KMS-11 (cell line): ENCODE measurements at regions not wholly inside any gene's neighbourhood (a gene's known extent, or its start where the extent isn't known, plus 50 kb on each side); places are given as distances from the start of the nearest gene placed in this dataset.

ENCODE experiments used
- H2AFZ ChIP-seq: fragments of 200-600 bp; sonication (generic); 2 replicates; pipeline ENCODE4 v1.6.1; 2016; ENCODE audit warnings: antibody characterized with exemption, mixed run types, low read depth
- H3K27ac ChIP-seq: fragments of 200-600 bp; sonication (generic); 2 replicates; pipeline ENCODE4 v1.6.1; 2016; ENCODE audit warnings: mild to moderate bottlenecking, mixed run types
- H3K27me3 ChIP-seq: fragments of 200-600 bp; sonication (generic); 2 replicates; pipeline ENCODE4 v1.6.1; 2017; ENCODE audit warnings: mild to moderate bottlenecking, low read depth, mixed run types, moderate library complexity; ENCODE audit not compliant: insufficient read depth
- H3K36me3 ChIP-seq: fragments of 200-600 bp; sonication (generic); 2 replicates; pipeline ENCODE4 v1.6.1; 2017; ENCODE audit warnings: mild to moderate bottlenecking, mixed run types; ENCODE audit not compliant: insufficient read depth
- H3K4me1 ChIP-seq: fragments of 200-600 bp; sonication (generic); 2 replicates; pipeline ENCODE4 v1.6.1; 2016; ENCODE audit warnings: mild to moderate bottlenecking, low read depth, mixed run types; ENCODE audit not compliant: poor library complexity, severe bottlenecking
- H3K4me2 ChIP-seq: fragments of 200-600 bp; sonication (generic); 2 replicates; pipeline ENCODE4 v1.7.0; 2016; ENCODE audit warnings: mild to moderate bottlenecking, mixed run types
- H3K4me3 ChIP-seq: fragments of 200-600 bp; sonication (generic); IDR thresholded peaks from 2 replicates; pipeline ENCODE4 v1.6.1; 2017; ENCODE audit warnings: low read depth, low read length, mixed read lengths; ENCODE audit not compliant: insufficient read depth
- H3K79me2 ChIP-seq: fragments of 200-600 bp; sonication (generic); 2 replicates; pipeline ENCODE4 v1.6.1; 2016; ENCODE audit warnings: low read depth, mixed run types; ENCODE audit not compliant: insufficient read depth
- H3K9ac ChIP-seq: fragments of 200-600 bp; sonication (generic); 2 replicates; pipeline ENCODE4 v1.6.1; 2016; ENCODE audit warnings: mild to moderate bottlenecking, mixed run types
- H4K20me1 ChIP-seq: fragments of 200-600 bp; sonication (generic); 2 replicates; pipeline ENCODE4 v1.6.1; 2016; ENCODE audit warnings: mild to moderate bottlenecking, mixed run types; ENCODE audit not compliant: insufficient read depth
- TF ChIP-seq, protein P1 (sequence below): fragments of 200-600 bp; sonication (generic); conservative IDR thresholded peaks from 2 replicates; pipeline ENCODE4 v1.6.1; 2017; ENCODE audit warnings: low read depth, mild to moderate bottlenecking, antibody characterized with exemption, low read length, moderate library complexity, mixed read lengths

DNA sequence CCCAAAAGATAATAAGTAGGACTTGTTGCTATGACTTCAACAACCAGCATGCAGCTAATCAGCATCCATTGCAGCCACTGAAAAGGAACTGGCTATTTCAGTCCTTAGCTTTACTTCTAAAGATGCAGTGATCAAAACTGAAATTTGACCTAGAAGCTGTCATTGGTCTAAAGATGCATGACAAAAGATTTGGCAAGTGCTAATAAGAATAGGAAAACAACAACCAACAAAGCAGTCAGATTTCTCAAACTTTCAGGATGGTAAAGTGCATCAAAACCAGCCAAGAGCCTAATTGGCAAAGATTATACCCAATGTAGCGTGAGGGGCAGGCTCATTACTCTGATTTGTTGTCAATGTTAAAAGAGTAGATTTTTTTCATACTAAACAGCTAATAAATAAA is 77.1 kb upstream of the WDR17 start:
- Histone ChIP-seq H3K36me3 (no peaks in the 10 kb centered on the region), H4K20me1 (no peaks in the 10 kb centered on the region), H2AFZ (no peak overlapping the region), H3K4me1 (no peaks in the 10 kb centered on the region), H3K9ac (no peak overlapping the region), H3K27ac (no peak overlapping the region), H3K4me3 (no peak overlapping the region), H3K4me2 (no peak overlapping the region), H3K79me2 (no peaks in the 10 kb centered on the region), H3K27me3 (no peaks in the 10 kb centered on the region)
- TF ChIP-seq, protein P1, sequence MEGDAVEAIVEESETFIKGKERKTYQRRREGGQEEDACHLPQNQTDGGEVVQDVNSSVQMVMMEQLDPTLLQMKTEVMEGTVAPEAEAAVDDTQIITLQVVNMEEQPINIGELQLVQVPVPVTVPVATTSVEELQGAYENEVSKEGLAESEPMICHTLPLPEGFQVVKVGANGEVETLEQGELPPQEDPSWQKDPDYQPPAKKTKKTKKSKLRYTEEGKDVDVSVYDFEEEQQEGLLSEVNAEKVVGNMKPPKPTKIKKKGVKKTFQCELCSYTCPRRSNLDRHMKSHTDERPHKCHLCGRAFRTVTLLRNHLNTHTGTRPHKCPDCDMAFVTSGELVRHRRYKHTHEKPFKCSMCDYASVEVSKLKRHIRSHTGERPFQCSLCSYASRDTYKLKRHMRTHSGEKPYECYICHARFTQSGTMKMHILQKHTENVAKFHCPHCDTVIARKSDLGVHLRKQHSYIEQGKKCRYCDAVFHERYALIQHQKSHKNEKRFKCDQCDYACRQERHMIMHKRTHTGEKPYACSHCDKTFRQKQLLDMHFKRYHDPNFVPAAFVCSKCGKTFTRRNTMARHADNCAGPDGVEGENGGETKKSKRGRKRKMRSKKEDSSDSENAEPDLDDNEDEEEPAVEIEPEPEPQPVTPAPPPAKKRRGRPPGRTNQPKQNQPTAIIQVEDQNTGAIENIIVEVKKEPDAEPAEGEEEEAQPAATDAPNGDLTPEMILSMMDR = no peak

DNA sequence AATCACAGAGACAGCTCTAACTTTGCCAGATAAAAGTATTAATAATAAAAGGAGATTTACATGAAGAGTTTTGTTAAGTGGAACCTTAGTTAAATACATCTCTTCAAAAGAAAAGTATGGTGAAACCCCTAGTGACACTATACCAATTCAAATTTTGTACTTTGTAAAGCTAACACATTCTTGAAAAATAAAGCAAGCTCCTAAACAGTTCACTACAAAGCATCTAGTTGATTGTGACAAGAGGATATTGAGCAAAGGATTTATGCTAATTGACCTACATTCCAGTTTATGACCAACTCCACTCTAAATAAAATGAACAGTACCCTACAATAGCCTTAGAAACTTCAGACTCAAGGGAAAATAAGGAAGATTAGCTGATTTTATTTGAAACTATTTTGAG is 69.4 kb upstream of the WDR17 start:
- no peak overlapping the region for H3K9ac ChIP-seq
- no peak overlapping the region for H3K4me2 ChIP-seq
- no peaks in the 10 kb centered on the region for H3K4me1 ChIP-seq
- no peaks in the 10 kb centered on the region for H3K27me3 ChIP-seq
- H3K27ac ChIP-seq = no peak overlapping the region
- TF ChIP-seq, protein P1 = no peak
- H2AFZ ChIP-seq = no peak overlapping the region
- no peaks in the 10 kb centered on the region for H3K36me3 ChIP-seq
- no peaks in the 10 kb centered on the region for H3K79me2 ChIP-seq
- H3K4me3 ChIP-seq = no peak overlapping the region
- no peaks in the 10 kb centered on the region for H4K20me1 ChIP-seq

DNA sequence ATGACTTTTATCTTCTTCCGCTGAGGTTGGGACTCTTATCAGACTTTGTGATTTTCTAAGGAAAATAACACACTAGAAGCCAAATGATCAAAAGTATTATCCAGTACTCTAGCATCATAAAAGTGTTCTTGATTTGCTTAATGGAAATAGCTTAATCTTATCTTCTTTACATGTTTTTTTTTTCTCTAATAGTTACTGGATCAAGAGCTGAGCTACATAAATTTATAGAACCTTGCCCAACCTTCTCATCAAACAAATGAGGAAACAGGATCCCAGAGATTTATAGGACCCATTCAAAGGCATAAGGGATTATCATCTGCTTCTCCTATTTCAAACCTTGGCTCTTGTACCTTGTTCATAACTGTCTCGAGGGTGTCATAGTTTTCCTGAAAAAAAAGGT is 68.3 kb upstream of the WDR17 start:
- Histone ChIP-seq H4K20me1 (no peaks in the 10 kb centered on the region), H3K4me1 (no peaks in the 10 kb centered on the region), H3K27me3 (no peaks in the 10 kb centered on the region), H3K9ac (no peak overlapping the region), H3K36me3 (no peaks in the 10 kb centered on the region), H3K79me2 (no peaks in the 10 kb centered on the region), H3K27ac (no peak overlapping the region), H3K4me2 (no peak overlapping the region), H2AFZ (no peak overlapping the region), H3K4me3 (no peak overlapping the region)
- TF ChIP-seq, protein P1 = no peak

DNA sequence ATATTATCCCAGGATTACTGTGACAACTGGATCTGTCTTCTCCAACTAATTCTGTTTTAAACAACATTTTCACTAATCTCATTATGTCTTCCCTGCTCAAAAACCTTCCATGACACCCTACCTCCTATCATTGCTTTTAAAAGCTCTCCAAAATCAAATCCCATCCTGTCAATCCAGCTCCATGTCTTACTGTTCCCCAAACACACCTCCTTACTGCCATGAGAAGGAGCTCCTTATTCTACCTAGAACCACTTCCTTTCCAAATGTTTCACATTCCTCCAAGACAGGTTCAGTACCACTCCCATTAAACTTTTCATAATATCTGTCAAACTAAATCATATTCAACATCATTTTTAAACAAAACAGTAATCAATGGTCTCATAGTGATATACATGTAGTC is 66.9 kb upstream of the WDR17 start:
- Histone ChIP-seq H4K20me1 (no peaks in the 10 kb centered on the region), H3K36me3 (no peaks in the 10 kb centered on the region), H3K27me3 (no peaks in the 10 kb centered on the region), H3K4me2 (no peak overlapping the region), H2AFZ (no peak overlapping the region), H3K9ac (no peak overlapping the region), H3K4me3 (no peak overlapping the region), H3K27ac (no peak overlapping the region), H3K4me1 (no peaks in the 10 kb centered on the region), H3K79me2 (no peaks in the 10 kb centered on the region)
- TF ChIP-seq, protein P1 = no peak

DNA sequence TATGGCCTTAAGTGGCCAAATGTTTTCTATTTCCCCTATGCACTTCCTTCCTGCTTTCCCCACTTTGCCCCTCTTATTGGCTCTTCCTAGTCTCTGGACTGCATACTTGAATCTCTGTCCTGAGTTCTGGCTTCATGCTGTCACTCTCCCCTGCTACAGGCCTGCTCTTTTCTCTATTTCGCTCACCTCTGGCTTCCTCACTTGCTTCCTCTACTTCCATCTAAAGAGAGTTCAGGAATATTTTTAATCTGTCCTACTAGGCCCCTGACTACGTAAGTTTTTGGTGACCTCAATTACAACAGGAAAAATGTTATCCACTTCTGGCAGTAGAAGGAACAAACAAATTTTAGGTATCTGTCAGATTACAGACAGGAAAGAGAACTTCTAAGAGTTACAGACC is 65.7 kb upstream of the WDR17 start:
- H3K4me2 ChIP-seq = no peak overlapping the region
- no peaks in the 10 kb centered on the region for H3K4me1 ChIP-seq
- TF ChIP-seq, protein P1 = no peak
- H4K20me1 ChIP-seq = no peaks in the 10 kb centered on the region
- H3K27ac ChIP-seq = no peak overlapping the region
- no peaks in the 10 kb centered on the region for H3K27me3 ChIP-seq
- H3K9ac ChIP-seq = no peak overlapping the region
- no peaks in the 10 kb centered on the region for H3K79me2 ChIP-seq
- no peak overlapping the region for H2AFZ ChIP-seq
- H3K36me3 ChIP-seq = no peaks in the 10 kb centered on the region
- H3K4me3 ChIP-seq = no peak overlapping the region
